Testis (tissue), 2 donors: ENCODE measurements at regions not wholly inside any gene's neighbourhood (a gene's known extent, or its start where the extent isn't known, plus 50 kb on each side); places are given as distances from the start of the nearest gene placed in this dataset.

Experiments used
- POLR2A ChIP-seq: fragments of 450-650 bp; IDR thresholded peaks from one replicate; pipeline ENCODE4 v1.6.1; 2017; ENCODE audit warnings: antibody characterized with exemption, mild to moderate bottlenecking, moderate library complexity
- TF ChIP-seq, protein P1 (sequence below), 3 experiments: fragments of 450-650 bp in 2 of 3; fragments of 200-600 bp in 1 of 3; sonication (generic) in 1 of 3; IDR thresholded peaks; one replicate each; pipeline ENCODE4 v1.5.1; 2016 to 2019; ENCODE audit warnings: antibody characterized with exemption in 3 of 3, mild to moderate bottlenecking in 2 of 3, moderate library complexity in 1 of 3

DNA sequence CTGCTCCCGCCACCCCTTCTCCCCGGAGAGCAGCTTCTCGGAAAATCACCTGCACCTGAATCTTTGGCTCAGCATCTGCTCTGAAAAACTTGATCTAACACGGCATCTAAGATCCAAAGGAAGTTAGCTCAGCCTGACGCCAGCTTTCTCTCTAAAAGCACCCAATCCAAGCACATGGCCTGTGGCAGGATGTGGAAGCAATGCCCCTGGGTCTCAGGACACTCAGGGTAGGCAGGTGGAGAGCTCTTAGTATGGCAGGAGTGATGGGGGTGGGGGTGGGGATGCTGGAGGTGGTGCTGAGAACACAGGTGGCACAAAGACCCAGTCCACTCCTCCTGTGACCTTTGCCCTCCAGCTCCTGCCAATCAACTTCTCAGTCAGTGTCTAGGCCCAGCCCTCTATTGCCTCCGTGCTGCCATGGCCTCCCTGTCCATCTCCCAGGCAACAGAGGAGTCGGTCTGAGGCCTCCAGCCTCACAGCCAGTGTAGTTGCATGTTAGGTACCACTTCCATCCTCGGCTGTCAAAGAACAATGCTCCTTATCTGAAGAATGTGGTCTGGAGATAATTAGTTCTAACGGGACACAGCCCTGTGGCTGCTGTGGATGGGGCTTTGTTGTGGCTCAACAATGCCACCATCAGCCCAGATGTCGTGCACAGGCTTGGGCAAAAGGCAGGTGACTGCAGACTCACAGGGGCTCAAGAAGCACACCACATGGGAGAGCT, 180.0 kb upstream of the C14orf180 start:
- TF ChIP-seq, protein P1, sequence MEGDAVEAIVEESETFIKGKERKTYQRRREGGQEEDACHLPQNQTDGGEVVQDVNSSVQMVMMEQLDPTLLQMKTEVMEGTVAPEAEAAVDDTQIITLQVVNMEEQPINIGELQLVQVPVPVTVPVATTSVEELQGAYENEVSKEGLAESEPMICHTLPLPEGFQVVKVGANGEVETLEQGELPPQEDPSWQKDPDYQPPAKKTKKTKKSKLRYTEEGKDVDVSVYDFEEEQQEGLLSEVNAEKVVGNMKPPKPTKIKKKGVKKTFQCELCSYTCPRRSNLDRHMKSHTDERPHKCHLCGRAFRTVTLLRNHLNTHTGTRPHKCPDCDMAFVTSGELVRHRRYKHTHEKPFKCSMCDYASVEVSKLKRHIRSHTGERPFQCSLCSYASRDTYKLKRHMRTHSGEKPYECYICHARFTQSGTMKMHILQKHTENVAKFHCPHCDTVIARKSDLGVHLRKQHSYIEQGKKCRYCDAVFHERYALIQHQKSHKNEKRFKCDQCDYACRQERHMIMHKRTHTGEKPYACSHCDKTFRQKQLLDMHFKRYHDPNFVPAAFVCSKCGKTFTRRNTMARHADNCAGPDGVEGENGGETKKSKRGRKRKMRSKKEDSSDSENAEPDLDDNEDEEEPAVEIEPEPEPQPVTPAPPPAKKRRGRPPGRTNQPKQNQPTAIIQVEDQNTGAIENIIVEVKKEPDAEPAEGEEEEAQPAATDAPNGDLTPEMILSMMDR (IDR thresholded peaks at IDR 0.05), result no peak
- TF ChIP-seq POLR2A, result no peak
